Ectodermal cell (in vitro differentiated cells): ENCODE measurements at regions not wholly inside any gene's neighbourhood (a gene's known extent, or its start where the extent isn't known, plus 50 kb on each side); places are given as distances from the start of the nearest gene placed in this dataset.

ENCODE experiments used
- H3K27ac ChIP-seq: 2 replicates; pipeline ENCODE4 v1.7.0; 2013; ENCODE audit warnings: mild to moderate bottlenecking, low read depth, low read length; ENCODE audit not compliant: insufficient read depth, poor library complexity, severe bottlenecking
- H3K27me3 ChIP-seq: 2 replicates; pipeline ENCODE4 v1.7.0; 2013; ENCODE audit warnings: mild to moderate bottlenecking, low read length; ENCODE audit not compliant: insufficient read depth, control insufficient read depth, poor library complexity, severe bottlenecking
- H3K36me3 ChIP-seq: one replicate; pipeline ENCODE4 v1.7.0; 2013; ENCODE audit warnings: low read length; ENCODE audit not compliant: control insufficient read depth, insufficient read depth
- H3K4me1 ChIP-seq: one replicate; pipeline ENCODE4 v1.7.0; 2013; ENCODE audit warnings: low read length; ENCODE audit not compliant: control insufficient read depth, insufficient read depth
- H3K4me3 ChIP-seq: 2 replicates; pipeline ENCODE4 v1.7.0; 2013; ENCODE audit warnings: low read depth, low read length, control low read depth; ENCODE audit not compliant: insufficient read depth
- H3K9me3 ChIP-seq: 2 replicates; pipeline ENCODE4 v1.7.0; 2013; ENCODE audit warnings: mild to moderate bottlenecking, low read length, moderate library complexity; ENCODE audit not compliant: control insufficient read depth
- WGBS, 2 experiments: methylation state at CpG; one replicate each; pipeline ENCODE4 v1.1.7; 2013; ENCODE audit warnings: missing lambda C conversion rate in 2 of 2; 5-methylcytosine and 5-hydroxymethylcytosine counted together

DNA sequence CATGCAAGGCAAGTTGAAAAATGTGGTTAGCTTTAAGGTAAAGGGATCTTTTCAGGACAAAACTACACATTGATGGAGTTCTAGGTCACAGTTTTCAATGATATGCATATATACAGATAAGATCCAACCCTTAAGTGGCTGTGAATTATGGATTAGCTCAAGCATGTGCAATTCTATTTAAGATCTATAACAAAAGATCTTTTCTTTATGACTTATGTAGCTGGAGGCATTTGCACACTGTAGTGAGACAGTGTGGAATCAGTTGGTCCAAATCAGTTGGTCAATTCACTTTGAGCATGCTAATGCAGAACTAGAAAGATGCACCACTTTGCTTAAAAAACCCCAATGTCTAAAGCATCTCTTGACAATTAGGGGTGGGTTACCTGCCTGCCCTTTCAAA lies 417.1 kb upstream of the ZEB2 start:
- no peaks in the 10 kb centered on the region for H3K9me3 ChIP-seq
- no peak overlapping the region for H3K4me3 ChIP-seq
- H3K27me3 ChIP-seq = no peaks in the 10 kb centered on the region
- no peaks in the 10 kb centered on the region for H3K4me1 ChIP-seq
- H3K36me3 ChIP-seq = no peaks in the 10 kb centered on the region
- no peak overlapping the region for H3K27ac ChIP-seq

DNA sequence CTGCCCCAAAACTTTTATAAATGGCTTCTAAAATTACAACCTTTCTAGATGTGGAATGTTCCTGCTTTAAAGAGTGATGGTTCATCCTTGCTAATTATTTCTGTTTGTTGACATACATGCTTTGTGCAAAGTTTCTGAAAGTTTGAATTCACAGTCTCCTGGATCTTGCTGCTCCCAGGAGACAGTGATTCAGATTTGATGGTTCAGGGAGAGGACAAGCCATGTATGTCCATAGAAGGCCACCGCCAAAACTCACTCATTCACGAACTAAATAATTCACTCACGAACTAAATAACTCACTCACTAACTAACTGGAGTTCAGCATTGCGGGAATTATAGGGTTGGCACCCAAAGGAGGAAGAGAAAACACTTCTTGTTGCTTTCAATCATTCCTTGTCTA lies 416.5 kb upstream of the ZEB2 start:
- no peaks in the 10 kb centered on the region for H3K9me3 ChIP-seq
- no peaks in the 10 kb centered on the region for H3K4me1 ChIP-seq
- no peaks in the 10 kb centered on the region for H3K36me3 ChIP-seq
- no peak overlapping the region for H3K27ac ChIP-seq
- no peaks in the 10 kb centered on the region for H3K27me3 ChIP-seq
- H3K4me3 ChIP-seq = no peak overlapping the region
- WGBS, 2 experiments = 88 to 98% methylated on average over 4 of the region's 4 CpGs

DNA sequence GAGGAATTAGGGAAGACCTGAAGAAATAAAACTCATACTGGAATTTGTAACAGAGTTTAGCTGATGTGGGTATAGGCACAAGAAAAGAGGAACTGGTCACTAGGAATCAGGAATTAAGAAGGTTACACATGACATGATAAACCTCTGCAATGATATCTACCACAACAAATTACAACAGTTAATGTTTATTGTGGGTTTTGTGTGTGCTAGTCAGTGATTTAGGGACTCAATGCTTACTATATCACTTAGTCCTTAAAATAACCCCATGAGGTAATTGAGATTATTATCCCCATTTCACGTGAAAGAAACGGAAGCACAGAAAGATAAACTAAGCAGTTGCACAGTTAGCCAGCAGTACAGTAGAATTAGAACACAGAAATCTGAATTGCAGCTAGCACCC lies 415.8 kb upstream of the ZEB2 start:
- Histone ChIP-seq H3K4me1 (no peaks in the 10 kb centered on the region), H3K27ac (no peak overlapping the region), H3K9me3 (no peaks in the 10 kb centered on the region), H3K36me3 (no peaks in the 10 kb centered on the region), H3K4me3 (no peak overlapping the region), H3K27me3 (no peaks in the 10 kb centered on the region)
- WGBS, 2 experiments = 93 to 100% methylated on average over 2 of the region's 2 CpGs

GRCh38 chr2:144935191-144935590 lies 415.3 kb upstream of the ZEB2 start:
- H3K4me1 ChIP-seq = no peaks in the 10 kb centered on the region
- WGBS, 2 experiments = 83 to 87% methylated on average over 5 of the region's 5 CpGs
- H3K36me3 ChIP-seq = no peaks in the 10 kb centered on the region
- no peak overlapping the region for H3K27ac ChIP-seq
- no peaks in the 10 kb centered on the region for H3K9me3 ChIP-seq
- no peaks in the 10 kb centered on the region for H3K27me3 ChIP-seq
- no peak overlapping the region for H3K4me3 ChIP-seq

DNA sequence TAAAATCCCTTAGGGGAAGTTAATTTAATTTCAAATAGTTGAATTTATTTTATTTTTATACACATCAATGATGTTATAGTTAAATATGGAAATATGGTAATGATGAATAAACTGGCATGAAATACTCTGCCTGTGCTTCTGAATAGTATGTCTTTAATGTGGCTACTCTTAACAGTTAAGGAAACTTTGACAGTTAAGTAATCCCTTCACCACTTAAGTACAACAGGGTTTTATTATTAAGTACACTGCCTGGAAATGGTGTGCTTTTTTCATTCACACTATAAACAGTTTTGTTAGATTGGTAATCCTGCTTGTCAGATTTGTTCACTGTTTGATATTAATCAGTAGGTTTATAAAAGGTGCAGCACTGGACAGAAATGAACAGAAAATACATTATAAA lies 412.0 kb upstream of the ZEB2 start:
- H3K4me3 ChIP-seq = no peak overlapping the region
- H3K9me3 ChIP-seq = no peaks in the 10 kb centered on the region
- H3K27ac ChIP-seq = no peak overlapping the region
- no peaks in the 10 kb centered on the region for H3K4me1 ChIP-seq
- no peaks in the 10 kb centered on the region for H3K36me3 ChIP-seq
- H3K27me3 ChIP-seq = no peaks in the 10 kb centered on the region

GRCh38 chr2:144931480-144931879 lies 411.6 kb upstream of the ZEB2 start:
- 100% methylated on average over 1 of the region's 1 CpG for WGBS, 2 experiments
- Histone ChIP-seq H3K36me3 (no peaks in the 10 kb centered on the region), H3K4me3 (no peak overlapping the region)

GRCh38 chr2:144927429-144927828 lies 407.5 kb upstream of the ZEB2 start:
- Histone ChIP-seq H3K9me3 (no peaks in the 10 kb centered on the region), H3K4me3 (no peak overlapping the region)
- WGBS, 2 experiments = 100% methylated on average over 1 of the region's 1 CpG; no CpG with 5 or more reads in 1 of the 2 experiments

More at GRCh38 chr2:144931480-144931879, 411.6 kb upstream of the ZEB2 start:
- Histone ChIP-seq H3K9me3 (no peaks in the 10 kb centered on the region), H3K27ac (no peak overlapping the region), H3K27me3 (no peaks in the 10 kb centered on the region), H3K4me1 (no peaks in the 10 kb centered on the region)

DNA sequence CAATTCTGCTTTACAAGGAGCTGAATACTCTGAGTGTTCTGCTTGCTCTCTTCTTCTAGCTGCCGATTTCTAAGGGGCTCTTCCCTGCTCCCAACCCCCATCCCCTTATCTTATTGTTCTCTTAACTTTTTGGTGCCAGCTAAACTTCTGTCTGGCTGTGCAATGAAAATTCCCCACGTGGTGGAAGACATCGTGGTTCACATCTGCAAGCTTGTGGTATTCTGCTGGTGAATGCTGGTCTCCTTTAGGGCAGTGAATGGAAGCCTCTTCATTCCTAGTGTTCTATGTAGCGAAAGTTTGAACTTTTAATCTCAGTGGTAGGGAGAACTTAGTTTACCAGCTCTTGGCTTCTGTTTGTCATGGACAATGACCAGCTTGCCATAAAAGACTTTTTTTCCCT lies 406.0 kb upstream of the ZEB2 start:
- H3K4me1 ChIP-seq = no peaks in the 10 kb centered on the region
- H3K27me3 ChIP-seq = no peaks in the 10 kb centered on the region
- H3K4me3 ChIP-seq = no peak overlapping the region
- 78 to 83% methylated on average over 4 of the region's 4 CpGs for WGBS, 2 experiments
- H3K27ac ChIP-seq = no peak overlapping the region
- H3K9me3 ChIP-seq = no peaks in the 10 kb centered on the region
- H3K36me3 ChIP-seq = no peaks in the 10 kb centered on the region

More at GRCh38 chr2:144927429-144927828, 407.5 kb upstream of the ZEB2 start:
- Histone ChIP-seq H3K27ac (no peak overlapping the region), H3K4me1 (no peaks in the 10 kb centered on the region), H3K36me3 (no peaks in the 10 kb centered on the region), H3K27me3 (no peaks in the 10 kb centered on the region)

- H3K27ac ChIP-seq = no peak overlapping the region
- H3K27me3 ChIP-seq = no peaks in the 10 kb centered on the region
- H3K36me3 ChIP-seq = no peaks in the 10 kb centered on the region
- no peaks in the 10 kb centered on the region for H3K4me1 ChIP-seq
- no peak overlapping the region for H3K4me3 ChIP-seq
- H3K9me3 ChIP-seq = no peaks in the 10 kb centered on the region
These were observed 404.9 kb upstream of the ZEB2 start for GRCh38 chr2:144924827-144925226.

- H3K27ac ChIP-seq = no peak overlapping the region
- H3K27me3 ChIP-seq = no peaks in the 10 kb centered on the region
- H3K9me3 ChIP-seq = no peaks in the 10 kb centered on the region
- H3K4me3 ChIP-seq = no peak overlapping the region
- H3K4me1 ChIP-seq = no peaks in the 10 kb centered on the region
- WGBS, 2 experiments = 92 to 94% methylated on average over 2 of the region's 2 CpGs
- no peaks in the 10 kb centered on the region for H3K36me3 ChIP-seq
These were observed 402.6 kb upstream of the ZEB2 start for GRCh38 chr2:144922519-144922918.

DNA sequence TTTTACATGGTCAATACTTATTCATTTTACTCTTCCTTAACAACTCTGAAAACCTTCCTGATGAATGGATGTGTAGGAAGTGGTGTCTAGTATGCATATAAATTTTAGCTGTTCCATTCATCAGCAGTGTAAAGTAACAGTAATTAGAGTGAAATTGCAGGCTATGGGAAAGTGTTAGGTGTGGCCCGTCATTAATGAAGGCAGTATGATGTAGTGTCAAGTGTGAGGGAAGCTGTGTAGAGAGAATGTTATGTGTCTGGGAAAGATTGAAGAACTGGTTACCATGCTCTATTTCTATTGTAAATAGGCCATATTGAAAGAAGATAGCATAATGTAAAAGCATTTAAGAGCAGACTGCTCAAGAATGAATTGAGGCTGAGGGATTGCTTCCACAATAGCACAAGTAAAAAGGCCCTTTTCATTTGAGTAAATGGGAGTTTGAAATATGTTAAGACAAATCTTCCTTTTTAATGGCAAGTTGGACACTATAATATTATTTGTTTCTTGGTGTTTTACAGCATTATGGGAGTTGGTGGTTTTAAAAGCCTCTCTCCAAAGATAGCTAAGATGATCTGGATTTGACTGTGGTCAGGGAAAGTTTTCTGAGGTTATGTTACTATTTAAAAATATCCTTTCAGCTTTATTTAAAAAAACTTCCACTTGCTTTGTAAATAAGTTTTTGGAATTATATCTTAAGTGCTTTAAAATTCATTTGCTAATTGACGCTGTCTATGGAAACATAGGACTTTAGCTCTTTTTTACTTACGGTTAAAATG lies 401.0 kb upstream of the ZEB2 start:
- WGBS, 2 experiments = 94% methylated on average over 3 of the region's 3 CpGs
- Histone ChIP-seq H3K4me3 (no peak overlapping the region), H3K27ac (no peak overlapping the region), H3K4me1 (no peaks in the 10 kb centered on the region), H3K9me3 (no peaks in the 10 kb centered on the region), H3K27me3 (no peaks in the 10 kb centered on the region), H3K36me3 (no peaks in the 10 kb centered on the region)
